Liver (tissue), 8 donors: ENCODE measurements at regions not wholly inside any gene's neighbourhood (a gene's known extent, or its start where the extent isn't known, plus 50 kb on each side); places are given as distances from the start of the nearest gene placed in this dataset.
"Not testable (repeated sequence)": the region's sequence is repeated elsewhere in the genome, so short reads cannot be mapped to it uniquely, and the experiment has no call there.

Source experiments
- DNase-seq: peaks from one replicate; pipeline ENCODE4 v3.0.0-alpha.2; 2017; ENCODE audit warnings: low spot score
- H3K27ac ChIP-seq, 2 donors: one replicate each; pipeline ENCODE4 v1.7.0; 2013; ENCODE audit warnings: inconsistent platforms in 2 of 2, low read length in 2 of 2, control low read depth in 1 of 2, low read depth in 1 of 2, mild to moderate bottlenecking in 1 of 2
- H3K27me3 ChIP-seq, 4 donors: one replicate each; pipeline versions ENCODE4 v1.6.1 to v1.7.0; 2013; ENCODE audit warnings: low read length in 3 of 4, inconsistent platforms in 1 of 4, mild to moderate bottlenecking in 1 of 4, moderate library complexity in 1 of 4; ENCODE audit not compliant: control insufficient read depth in 4 of 4, insufficient read depth in 4 of 4
- H3K36me3 ChIP-seq, 4 donors: one replicate each; pipeline versions ENCODE4 v1.6.1 to v1.7.0; 2013; ENCODE audit warnings: low read length in 3 of 4, mild to moderate bottlenecking in 3 of 4, low read depth in 1 of 4, moderate library complexity in 1 of 4; ENCODE audit not compliant: control insufficient read depth in 4 of 4, insufficient read depth in 3 of 4
- H3K4me1 ChIP-seq, 4 donors: one replicate each; pipeline versions ENCODE4 v1.6.1 to v1.7.0; 2013; ENCODE audit warnings: low read length in 3 of 4, mild to moderate bottlenecking in 3 of 4, moderate library complexity in 1 of 4; ENCODE audit not compliant: control insufficient read depth in 4 of 4, insufficient read depth in 4 of 4
- H3K4me3 ChIP-seq, 3 donors: one replicate each; pipeline versions ENCODE4 v1.6.1 to v1.7.0; 2013; ENCODE audit warnings: low read length in 3 of 3, control low read depth in 1 of 3, low read depth in 1 of 3, mild to moderate bottlenecking in 1 of 3
- H3K9ac ChIP-seq, 2 donors: one replicate each; pipeline ENCODE4 v1.7.0; 2013; ENCODE audit warnings: low read length in 2 of 2, mild to moderate bottlenecking in 2 of 2, moderate library complexity in 2 of 2, control low read depth in 1 of 2, low read depth in 1 of 2
- H3K9me3 ChIP-seq, 4 donors: one replicate each; pipeline versions ENCODE4 v1.6.1 to v1.7.0; 2013; ENCODE audit warnings: low read length in 3 of 4; ENCODE audit not compliant: control insufficient read depth in 4 of 4
- EGR1 ChIP-seq, 2 donors: IDR thresholded peaks; 2 replicates each; pipeline ENCODE4 v1.6.1; 2016 to 2018; ENCODE audit warnings: antibody characterized with exemption in 2 of 2, low read depth in 2 of 2
- FOXA1 ChIP-seq: IDR thresholded peaks from 2 replicates; pipeline ENCODE4 v1.6.1; 2016; ENCODE audit warnings: antibody characterized with exemption
- GABPA ChIP-seq, 2 donors: IDR thresholded peaks in 1 of 2; conservative IDR thresholded peaks in 1 of 2; 2 replicates each; pipeline ENCODE4 v1.6.1; 2016; ENCODE audit warnings: antibody characterized with exemption in 2 of 2, mild to moderate bottlenecking in 1 of 2, moderate library complexity in 1 of 2
- HNF4G ChIP-seq: IDR thresholded peaks from 2 replicates; pipeline ENCODE4 v1.6.1; 2016; ENCODE audit warnings: antibody characterized with exemption
- JUND ChIP-seq, 2 donors: IDR thresholded peaks; 2 replicates each; pipeline ENCODE4 v1.6.1; 2016; ENCODE audit warnings: antibody characterized with exemption in 2 of 2
- NR2F2 ChIP-seq: IDR thresholded peaks from 2 replicates; pipeline ENCODE4 v1.6.1; 2016; ENCODE audit warnings: antibody characterized with exemption
- RAD21 ChIP-seq, 2 donors: IDR thresholded peaks; 2 replicates each; pipeline ENCODE4 v1.6.1; 2016; ENCODE audit warnings: antibody characterized with exemption in 2 of 2, mild to moderate bottlenecking in 2 of 2
- RXRA ChIP-seq, 2 donors: IDR thresholded peaks; 2 replicates each; pipeline ENCODE4 v1.6.1; 2017 to 2018; ENCODE audit warnings: antibody characterized with exemption in 2 of 2, mild to moderate bottlenecking in 1 of 2
- TAF1 ChIP-seq: conservative IDR thresholded peaks from 2 replicates; pipeline ENCODE4 v1.6.1; 2016; ENCODE audit warnings: antibody characterized with exemption, mild to moderate bottlenecking
- WGBS: extraction: QIAGEN DNeasy Blood & Tissue Kit; methylation state at CpG from one replicate; pipeline ENCODE4 v1.1.7; 2013; 5-methylcytosine and 5-hydroxymethylcytosine counted together
- TF ChIP-seq, protein P1 (sequence below): fragments of 150-350 bp; IDR thresholded peaks from 2 replicates; pipeline ENCODE4 v1.5.1; 2017; ENCODE audit warnings: improper control_type of control experiment, low read depth, low read length; ENCODE audit not compliant: missing input control
- TF ChIP-seq, protein P2 (sequence below): IDR thresholded peaks from 2 replicates; pipeline ENCODE4 v1.6.1; 2016; ENCODE audit warnings: antibody characterized with exemption
- TF ChIP-seq, protein P3 (sequence below): IDR thresholded peaks from 2 replicates; pipeline ENCODE4 v1.6.1; 2016; ENCODE audit warnings: antibody characterized with exemption
- TF ChIP-seq, protein P4 (sequence below): IDR thresholded peaks from 2 replicates; pipeline ENCODE4 v1.6.1; 2016; ENCODE audit warnings: antibody characterized with exemption
- donor health status: healthy.
- donor health status: healthy.
- donor health status: healthy.
- donor health status: healthy.
- donor health status: healthy.

DNA sequence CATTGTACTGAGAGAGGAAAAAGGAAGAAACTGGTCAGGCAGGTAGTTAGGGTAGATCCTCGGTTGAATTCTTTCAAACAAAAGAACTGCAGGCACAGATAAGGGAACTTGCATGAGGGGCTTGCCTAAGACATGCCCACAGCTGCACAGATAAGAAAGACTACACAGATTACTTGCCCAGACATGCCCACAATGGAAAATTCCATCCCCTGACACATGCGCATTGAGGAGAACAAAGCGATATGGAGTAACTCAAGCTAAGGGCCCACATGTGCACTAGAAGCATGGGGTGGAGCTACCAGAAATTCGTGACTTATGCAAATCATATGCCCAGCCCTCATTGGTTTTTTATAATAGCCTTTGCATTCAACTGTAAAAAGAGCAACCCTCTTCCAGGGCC, 181.3 kb upstream of the ZNF521 start:
- Histone ChIP-seq H3K9ac (no peak overlapping the region), H3K27me3 (no peaks in the 10 kb centered on the region), H3K27ac (no peak overlapping the region), H3K4me3 (no peak overlapping the region), H3K4me1 (no peaks in the 10 kb centered on the region), H3K9me3 (no peaks in the 10 kb centered on the region), H3K36me3 (no peaks in the 10 kb centered on the region)
- no peak for DNase-seq
- 77% methylated on average over 4 of the region's 4 CpGs for WGBS
- no peak for TF ChIP-seq EGR1 (IDR thresholded peaks at IDR 0.05; ENCODE audit: low read depth in 2 of 2)
- no peak for TF ChIP-seq GABPA (IDR thresholded peaks at IDR 0.05 in 1 of 2, conservative IDR thresholded peaks at IDR 0.05 in 1 of 2)

DNA sequence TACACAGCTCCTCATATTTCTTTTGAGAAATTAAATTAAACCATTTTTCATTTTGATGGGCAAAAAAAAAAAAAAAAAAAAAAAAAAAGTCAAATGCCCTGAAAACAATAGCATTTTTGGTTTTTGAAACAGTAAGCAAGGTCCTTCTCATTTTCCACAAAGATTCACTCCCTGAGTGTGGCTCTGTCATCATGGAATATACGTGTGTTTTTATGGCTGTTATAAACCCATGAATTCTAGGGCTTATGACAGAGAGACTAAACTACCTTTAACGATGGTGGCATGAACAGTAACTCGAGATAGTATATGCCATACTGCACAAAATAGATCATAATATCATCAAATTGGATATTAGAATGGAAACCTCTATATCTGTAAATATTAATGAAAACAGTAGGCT, 179.2 kb upstream of the ZNF521 start:
- Histone ChIP-seq H3K9ac (no peak overlapping the region), H3K27me3 (no peaks in the 10 kb centered on the region), H3K27ac (no peak overlapping the region), H3K4me1 (no peaks in the 10 kb centered on the region), H3K4me3 (no peak overlapping the region), H3K36me3 (no peaks in the 10 kb centered on the region), H3K9me3 (no peaks in the 10 kb centered on the region)
- DNase-seq = no peak
- TF ChIP-seq, protein P1, sequence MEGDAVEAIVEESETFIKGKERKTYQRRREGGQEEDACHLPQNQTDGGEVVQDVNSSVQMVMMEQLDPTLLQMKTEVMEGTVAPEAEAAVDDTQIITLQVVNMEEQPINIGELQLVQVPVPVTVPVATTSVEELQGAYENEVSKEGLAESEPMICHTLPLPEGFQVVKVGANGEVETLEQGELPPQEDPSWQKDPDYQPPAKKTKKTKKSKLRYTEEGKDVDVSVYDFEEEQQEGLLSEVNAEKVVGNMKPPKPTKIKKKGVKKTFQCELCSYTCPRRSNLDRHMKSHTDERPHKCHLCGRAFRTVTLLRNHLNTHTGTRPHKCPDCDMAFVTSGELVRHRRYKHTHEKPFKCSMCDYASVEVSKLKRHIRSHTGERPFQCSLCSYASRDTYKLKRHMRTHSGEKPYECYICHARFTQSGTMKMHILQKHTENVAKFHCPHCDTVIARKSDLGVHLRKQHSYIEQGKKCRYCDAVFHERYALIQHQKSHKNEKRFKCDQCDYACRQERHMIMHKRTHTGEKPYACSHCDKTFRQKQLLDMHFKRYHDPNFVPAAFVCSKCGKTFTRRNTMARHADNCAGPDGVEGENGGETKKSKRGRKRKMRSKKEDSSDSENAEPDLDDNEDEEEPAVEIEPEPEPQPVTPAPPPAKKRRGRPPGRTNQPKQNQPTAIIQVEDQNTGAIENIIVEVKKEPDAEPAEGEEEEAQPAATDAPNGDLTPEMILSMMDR = no peak
- no peak for TF ChIP-seq TAF1
- 63% methylated on average over 3 of the region's 3 CpGs for WGBS

DNA sequence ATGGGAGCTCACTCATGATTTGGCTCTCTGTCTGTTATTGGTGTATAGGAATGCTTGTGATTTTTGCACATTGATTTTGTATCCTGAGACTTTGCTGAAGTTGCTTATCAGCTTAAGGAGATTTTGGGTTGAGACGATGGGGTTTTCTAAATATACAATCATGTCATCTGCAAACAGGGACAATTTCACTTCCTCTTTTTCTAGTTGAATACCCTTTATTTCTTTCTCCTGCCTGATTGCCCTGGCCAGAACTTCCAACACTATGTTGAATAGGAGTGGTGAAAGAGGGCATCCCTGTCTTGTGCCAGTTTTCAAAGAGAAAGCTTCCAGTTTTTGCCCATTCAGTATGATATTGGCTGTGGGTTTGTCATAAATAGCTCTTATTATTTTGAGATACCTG, 173.8 kb upstream of the ZNF521 start:
- H3K9ac ChIP-seq, H3K4me3 ChIP-seq, H3K9me3 ChIP-seq, H3K27me3 ChIP-seq, H3K27ac ChIP-seq, H3K4me1 ChIP-seq, DNase-seq, H3K36me3 ChIP-seq: not testable (repeated sequence)
- 70% methylated on average over 1 of the region's 1 CpG for WGBS

DNA sequence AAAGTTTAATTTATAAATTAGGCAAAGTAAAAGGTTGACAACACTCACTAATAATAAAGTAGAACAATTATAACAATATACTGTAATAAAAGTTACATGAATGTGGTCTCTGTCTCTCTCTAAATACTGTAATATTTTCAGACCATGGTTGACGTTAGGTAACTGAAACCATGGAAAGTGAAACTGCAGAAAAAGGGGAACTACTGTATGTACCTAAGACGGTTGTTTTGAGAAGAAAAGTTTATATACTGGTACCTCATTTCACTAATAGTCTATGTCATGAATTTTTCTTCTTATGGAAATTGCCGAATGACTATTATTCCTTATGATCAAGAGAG, 166.7 kb upstream of the ZNF521 start:
- Histone ChIP-seq H3K9me3 (no peaks in the 10 kb centered on the region), H3K4me3 (no peak overlapping the region), H3K4me1 (no peaks in the 10 kb centered on the region), H3K27me3 (no peaks in the 10 kb centered on the region), H3K27ac (no peak overlapping the region), H3K9ac (no peak overlapping the region), H3K36me3 (no peaks in the 10 kb centered on the region)
- no peak for DNase-seq
- WGBS = 57% methylated on average over 3 of the region's 3 CpGs
- TF ChIP-seq RXRA (IDR thresholded peaks at IDR 0.05) (no peak), FOXA1 (no peak), RAD21 (IDR thresholded peaks at IDR 0.05) (no peak), TAF1 (no peak), HNF4G (no peak), NR2F2 (no peak), JUND (IDR thresholded peaks at IDR 0.05) (no peak), EGR1 (IDR thresholded peaks at IDR 0.05; ENCODE audit: low read depth in 2 of 2) (no peak)
- TF ChIP-seq, protein P2, sequence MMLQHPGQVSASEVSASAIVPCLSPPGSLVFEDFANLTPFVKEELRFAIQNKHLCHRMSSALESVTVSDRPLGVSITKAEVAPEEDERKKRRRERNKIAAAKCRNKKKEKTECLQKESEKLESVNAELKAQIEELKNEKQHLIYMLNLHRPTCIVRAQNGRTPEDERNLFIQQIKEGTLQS = no peak
- TF ChIP-seq, protein P3, sequence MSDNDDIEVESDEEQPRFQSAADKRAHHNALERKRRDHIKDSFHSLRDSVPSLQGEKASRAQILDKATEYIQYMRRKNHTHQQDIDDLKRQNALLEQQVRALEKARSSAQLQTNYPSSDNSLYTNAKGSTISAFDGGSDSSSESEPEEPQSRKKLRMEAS = no peak
- TF ChIP-seq, protein P4, sequence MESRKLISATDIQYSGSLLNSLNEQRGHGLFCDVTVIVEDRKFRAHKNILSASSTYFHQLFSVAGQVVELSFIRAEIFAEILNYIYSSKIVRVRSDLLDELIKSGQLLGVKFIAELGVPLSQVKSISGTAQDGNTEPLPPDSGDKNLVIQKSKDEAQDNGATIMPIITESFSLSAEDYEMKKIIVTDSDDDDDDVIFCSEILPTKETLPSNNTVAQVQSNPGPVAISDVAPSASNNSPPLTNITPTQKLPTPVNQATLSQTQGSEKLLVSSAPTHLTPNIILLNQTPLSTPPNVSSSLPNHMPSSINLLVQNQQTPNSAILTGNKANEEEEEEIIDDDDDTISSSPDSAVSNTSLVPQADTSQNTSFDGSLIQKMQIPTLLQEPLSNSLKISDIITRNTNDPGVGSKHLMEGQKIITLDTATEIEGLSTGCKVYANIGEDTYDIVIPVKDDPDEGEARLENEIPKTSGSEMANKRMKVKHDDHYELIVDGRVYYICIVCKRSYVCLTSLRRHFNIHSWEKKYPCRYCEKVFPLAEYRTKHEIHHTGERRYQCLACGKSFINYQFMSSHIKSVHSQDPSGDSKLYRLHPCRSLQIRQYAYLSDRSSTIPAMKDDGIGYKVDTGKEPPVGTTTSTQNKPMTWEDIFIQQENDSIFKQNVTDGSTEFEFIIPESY = no peak
